CD14-positive monocyte (primary cell): ENCODE measurements at regions not wholly inside any gene's neighbourhood (a gene's known extent, or its start where the extent isn't known, plus 50 kb on each side); places are given as distances from the start of the nearest gene placed in this dataset.

ENCODE experiments used
- DNase-seq, 3 donors: peaks; one replicate each; pipeline ENCODE4 v3.0.0-alpha.2; 2011 to 2022
- H2AFZ ChIP-seq: 2 replicates; pipeline ENCODE4 v1.6.0; 2012; ENCODE audit warnings: mild to moderate bottlenecking, low read depth, low read length, inconsistent platforms; ENCODE audit not compliant: insufficient read depth, poor library complexity, severe bottlenecking
- H3K27ac ChIP-seq, 2 donors: 1 replicate in 1 of 2; 2 replicates in 1 of 2; pipeline ENCODE4 v1.5.1; 2012 to 2013; ENCODE audit warnings: low read length in 2 of 2, control low read depth in 1 of 2, inconsistent platforms in 1 of 2, low read depth in 1 of 2, mild to moderate bottlenecking in 1 of 2
- H3K27me3 ChIP-seq, 2 donors: one replicate each; pipeline versions ENCODE4 v1.6.0 to v1.6.1; 2011 to 2013; ENCODE audit warnings: low read length in 2 of 2; ENCODE audit not compliant: control insufficient read depth in 2 of 2, insufficient read depth in 2 of 2
- H3K36me3 ChIP-seq, 2 donors: replicated peaks in 1 of 2; 1 replicate in 1 of 2; 2 replicates in 1 of 2; pipeline versions ENCODE4 v1.5.1 to v1.6.1; 2012 to 2013; ENCODE audit warnings: low read length in 2 of 2, control low read depth in 1 of 2, inconsistent platforms in 1 of 2, mild to moderate bottlenecking in 1 of 2; ENCODE audit not compliant: insufficient read depth in 2 of 2, control insufficient read depth in 1 of 2
- H3K4me1 ChIP-seq, 2 donors: 1 replicate in 1 of 2; 2 replicates in 1 of 2; pipeline versions ENCODE4 v1.5.1 to v1.6.1; 2012 to 2013; ENCODE audit warnings: low read length in 2 of 2, control low read depth in 1 of 2, inconsistent platforms in 1 of 2, mild to moderate bottlenecking in 1 of 2, moderate library complexity in 1 of 2; ENCODE audit not compliant: insufficient read depth in 2 of 2, control insufficient read depth in 1 of 2
- H3K4me2 ChIP-seq: replicated peaks from 2 replicates; pipeline ENCODE3; 2012; ENCODE audit warnings: low read length, moderate library complexity, mild to moderate bottlenecking; ENCODE audit not compliant: poor library complexity, severe bottlenecking; ENCODE audit errors: extremely low read depth
- H3K4me3 ChIP-seq, 3 experiments: fragments of 200-600 bp in 1 of 3; sonication (generic) in 1 of 3; replicated peaks in 1 of 3; 1 replicate in 2 of 3; 2 replicates in 1 of 3; pipeline ENCODE4 v1.5.1; 2011 to 2013; ENCODE audit warnings: low read length in 3 of 3, mild to moderate bottlenecking in 3 of 3, control low read depth in 2 of 3, low read depth in 2 of 3, inconsistent platforms in 1 of 3, moderate library complexity in 1 of 3
- H3K79me2 ChIP-seq: 2 replicates; pipeline ENCODE4 v1.6.0; 2012; ENCODE audit warnings: mild to moderate bottlenecking, control low read depth, inconsistent platforms, low read length, moderate library complexity; ENCODE audit not compliant: insufficient read depth
- H3K9ac ChIP-seq: 2 replicates; pipeline ENCODE4 v1.6.0; 2017; ENCODE audit warnings: low read length, mild to moderate bottlenecking; ENCODE audit not compliant: insufficient read depth, poor library complexity, severe bottlenecking
- H3K9me3 ChIP-seq, 2 donors: replicated peaks in 1 of 2; 1 replicate in 1 of 2; 2 replicates in 1 of 2; pipeline versions ENCODE4 v1.5.1 to v1.6.1; 2012 to 2013; ENCODE audit warnings: low read length in 2 of 2, control low read depth in 1 of 2; ENCODE audit not compliant: control insufficient read depth in 1 of 2, insufficient read depth in 1 of 2
- H4K20me1 ChIP-seq: 2 replicates; pipeline ENCODE4 v1.6.0; 2012; ENCODE audit warnings: mild to moderate bottlenecking, low read length, control low read depth, moderate library complexity; ENCODE audit not compliant: insufficient read depth
- H3K27ac Mint-ChIP-seq, 7 donors: one replicate each; pipeline ENCODE4 v1.8.0; 2020; ENCODE audit warnings: mild to moderate bottlenecking in 7 of 7, mixed read lengths in 7 of 7, moderate library complexity in 6 of 7, inconsistent platforms in 2 of 7
- H3K27me3 Mint-ChIP-seq, 3 donors: one replicate each; pipeline ENCODE4 v1.8.0; 2021 to 2022; ENCODE audit warnings: low read depth in 3 of 3, mild to moderate bottlenecking in 3 of 3, mixed read lengths in 3 of 3, moderate library complexity in 3 of 3, inconsistent platforms in 1 of 3
- H3K36me3 Mint-ChIP-seq, 2 donors: one replicate each; pipeline ENCODE4 v1.8.0; 2020; ENCODE audit warnings: mixed read lengths in 2 of 2, inconsistent platforms in 1 of 2, mild to moderate bottlenecking in 1 of 2
- H3K4me1 Mint-ChIP-seq: one replicate; pipeline ENCODE4 v1.8.0; 2020; ENCODE audit warnings: mild to moderate bottlenecking, mixed read lengths
- H3K4me3 Mint-ChIP-seq, 2 donors: one replicate each; pipeline ENCODE4 v1.8.0; 2020; ENCODE audit warnings: mild to moderate bottlenecking in 2 of 2, mixed read lengths in 2 of 2, moderate library complexity in 1 of 2
- H3K9me3 Mint-ChIP-seq, 7 donors: one replicate each; pipeline ENCODE4 v1.8.0; 2020 to 2022; ENCODE audit warnings: mixed read lengths in 7 of 7, mild to moderate bottlenecking in 6 of 7, moderate library complexity in 6 of 7, inconsistent platforms in 2 of 7
- CTCF ChIP-seq: fragments of 200-600 bp; IDR thresholded peaks from one replicate; pipeline ENCODE4 v1.8.0; 2022; ENCODE audit warnings: antibody characterized with exemption, mild to moderate bottlenecking
- WGBS: methylation state at CpG from one replicate; pipeline ENCODE4 v1.1.5; 2013; ENCODE audit warnings: missing lambda C conversion rate; ENCODE audit not compliant: insufficient coverage; 5-methylcytosine and 5-hydroxymethylcytosine counted together
- intact Hi-C, 2 donors: fragments of 100-400 bp; cut with micrococcal nuclease; formaldehyde crosslinking; loops; one replicate each; pipeline versions ENCODE4 v1.15.0 to v1.15.1; 2023

- no peak overlapping the region for H3K4me3 Mint-ChIP-seq
- peaks cover 1% of the 10 kb centered on the region for H3K4me1 Mint-ChIP-seq
- Histone ChIP-seq H3K4me3 (no peak overlapping the region), H3K4me2 (no peak overlapping the region), H4K20me1 (no peaks in the 10 kb centered on the region), H2AFZ (no peak overlapping the region), H3K27me3 (peaks cover 0 to 2% of the 10 kb centered on the region in 2 donors), H3K9ac (no peak overlapping the region), H3K27ac (no peak overlapping the region), H3K36me3 (no peaks in the 10 kb centered on the region), H3K9me3 (no peaks in the 10 kb centered on the region), H3K4me1 (no peaks in the 10 kb centered on the region), H3K79me2 (no peaks in the 10 kb centered on the region)
- no peak for DNase-seq
- H3K9me3 Mint-ChIP-seq, result peaks cover 0 to 2% (median 0%) of the 10 kb centered on the region in 7 donors
- intact Hi-C loops, result no loop called here
- no peaks in the 10 kb centered on the region for H3K36me3 Mint-ChIP-seq
- peaks cover 0 to 3% (median 1%) of the 10 kb centered on the region in 3 donors for H3K27me3 Mint-ChIP-seq
- TF ChIP-seq CTCF, result no peak
- H3K27ac Mint-ChIP-seq, result no peak overlapping the region
- no CpG with 5 or more reads among the region's 1 CpG for WGBS
Measured at GRCh38 chr7:142612237-142612881, 136.9 kb upstream of the PRSS1 start.

DNA sequence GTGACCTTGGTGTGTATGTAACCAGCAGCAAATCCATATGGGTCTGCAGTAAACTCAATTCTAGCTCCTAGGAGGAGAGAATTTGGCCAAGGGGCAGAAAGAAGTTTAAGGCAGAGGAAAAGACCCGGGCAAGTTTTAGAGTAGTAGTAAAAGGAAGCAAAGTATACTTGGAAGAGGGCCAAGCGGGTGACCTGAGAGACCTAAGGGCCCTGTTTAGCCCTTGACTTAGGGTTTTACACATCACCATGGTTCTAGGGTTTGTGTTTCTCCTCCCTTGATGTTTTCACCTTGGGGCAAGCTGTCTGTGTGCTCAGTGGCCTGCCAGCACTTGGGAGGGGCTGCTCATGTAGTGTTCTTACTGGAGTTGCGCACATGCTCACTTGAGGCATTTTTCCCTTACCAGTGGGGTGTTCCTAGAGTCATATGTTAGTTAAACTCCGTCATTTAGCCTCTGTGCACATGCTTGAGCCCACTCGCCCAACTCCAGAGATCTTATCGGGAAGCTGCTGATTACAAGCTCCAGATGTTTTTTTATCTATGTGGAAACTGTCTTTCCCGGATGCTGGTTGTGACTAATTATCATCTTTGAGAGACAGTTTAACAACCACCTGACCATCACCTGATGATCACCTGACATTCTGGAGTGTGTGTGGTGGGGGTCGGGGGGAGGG, 137.6 kb upstream of the PRSS1 start:
- no peak overlapping the region for H3K4me3 ChIP-seq
- H3K4me2 ChIP-seq, result no peak overlapping the region
- no peaks in the 10 kb centered on the region for H4K20me1 ChIP-seq
- H3K9me3 ChIP-seq, result no peaks in the 10 kb centered on the region
- Mint-ChIP-seq H3K4me1 (peaks cover 2% of the 10 kb centered on the region), H3K9me3 (peaks cover 0 to 2% (median 0%) of the 10 kb centered on the region in 7 donors), H3K27ac (no peak overlapping the region), H3K27me3 (peaks cover 0 to 3% (median 1%) of the 10 kb centered on the region in 3 donors), H3K36me3 (no peaks in the 10 kb centered on the region), H3K4me3 (no peak overlapping the region)
- H3K79me2 ChIP-seq, result no peaks in the 10 kb centered on the region
- no peak for TF ChIP-seq CTCF
- peaks cover 0 to 2% of the 10 kb centered on the region in 2 donors for H3K27me3 ChIP-seq
- no peaks in the 10 kb centered on the region for H3K4me1 ChIP-seq
- no peak overlapping the region for H3K9ac ChIP-seq
- whole genome bisulfite sequencing, result 82% methylated on average over 2 of the region's 8 CpGs
- intact Hi-C loops, result no loop called here
- H2AFZ ChIP-seq, result no peak overlapping the region
- H3K36me3 ChIP-seq, result no peaks in the 10 kb centered on the region
- DNase-seq, result no peak
- H3K27ac ChIP-seq, result no peak overlapping the region
